K562 (cell line): ENCODE measurements at regions not wholly inside any gene's neighbourhood (a gene's known extent, or its start where the extent isn't known, plus 50 kb on each side); places are given as distances from the start of the nearest gene placed in this dataset.
"Not testable (repeated sequence)": the region's sequence is repeated elsewhere in the genome, so short reads cannot be mapped to it uniquely, and the experiment has no call there.

Source experiments
- ATAC-seq: fragments of 200-7000 bp; cut with Tn5 transposase; 3 replicates; pipeline ENCODE4 v1.9.1; 2020; ENCODE audit warnings: moderate library complexity
- BruUV-seq: library from RNA; stranded (reverse); fragments of 400-500 nt; replicated peaks from 2 replicates; lab custom pipeline; 2021; lab: Mats Ljungman, UMichigan
- CTCF ChIA-PET: fragments of 300-600 bp; formaldehyde crosslinking; extraction: SDS; loops from one replicate; lab custom pipeline; 2021; ENCODE audit warnings: low intra/inter-chr PET ratio; lab: Yijun Ruan, JAX
- POLR2A ChIA-PET: fragments of 300-600, 350-650 bp; sonication (Branson Sonifier 250); formaldehyde crosslinking; extraction: SDS; loops from one replicate; lab custom pipeline; 2021; ENCODE audit warnings: antibody characterized with exemption, inconsistent platforms; lab: Yijun Ruan, JAX
- DNase-seq, 4 experiments: peaks; one replicate each; pipeline versions ENCODE4 v3.0.0 to v3.0.0-alpha.2; 2011 to 2018; ENCODE audit warnings: low spot score in 3 of 4, mixed read lengths in 3 of 4; ENCODE audit errors: extremely low read depth in 1 of 4
- FAIRE-seq: peaks from 2 replicates; lab custom pipeline; 2011; peaks lifted over from hg19 to GRCh38; lab: Jason Lieb, UNC
- H2AFZ ChIP-seq: 2 replicates; pipeline ENCODE4 v1.6.0; 2011; ENCODE audit warnings: low read depth, low read length, control low read depth, inconsistent platforms
- H3K27ac ChIP-seq: fragments of 200-600 bp; 3 replicates; pipeline ENCODE4 v1.8.0; 2011; ENCODE audit warnings: low read depth, mild to moderate bottlenecking, control low read depth, inconsistent platforms, low read length, moderate library complexity, mixed read lengths; ENCODE audit errors: extremely low read depth
- H3K27me3 ChIP-seq, 2 experiments: fragments of 300-600 bp in 1 of 2; 2 replicates in 1 of 2; 3 replicates in 1 of 2; pipeline versions ENCODE4 v1.6.0 to v1.8.0; 2011; ENCODE audit warnings: inconsistent platforms in 2 of 2, low read length in 2 of 2, mild to moderate bottlenecking in 1 of 2, mixed read lengths in 1 of 2, moderate library complexity in 1 of 2; ENCODE audit not compliant: control insufficient read depth in 2 of 2, insufficient read depth in 2 of 2
- H3K36me3 ChIP-seq: fragments of 300-600 bp; 3 replicates; pipeline ENCODE4 v1.8.0; 2011; ENCODE audit warnings: mild to moderate bottlenecking, low read length, inconsistent platforms; ENCODE audit not compliant: control insufficient read depth, insufficient read depth
- H3K4me1 ChIP-seq, 2 experiments: fragments of 200-600 bp in 1 of 2; replicated peaks in 1 of 2; 2 replicates in 1 of 2; 3 replicates in 1 of 2; pipeline versions ENCODE4 v1.5.1 to v1.8.0; 2011; ENCODE audit warnings: inconsistent platforms in 2 of 2, low read length in 2 of 2, mild to moderate bottlenecking in 1 of 2, mixed read lengths in 1 of 2, moderate library complexity in 1 of 2; ENCODE audit not compliant: control insufficient read depth in 2 of 2, insufficient read depth in 2 of 2
- H3K4me2 ChIP-seq: 2 replicates; pipeline ENCODE4 v1.6.1; 2011; ENCODE audit warnings: low read length, control low read depth, inconsistent platforms, mixed read lengths; ENCODE audit not compliant: insufficient read depth
- H3K4me3 ChIP-seq: fragments of 200-600 bp; sonication (generic), shearing (Covaris generic); 2 replicates; pipeline ENCODE4 v1.5.1; 2016; ENCODE audit warnings: control low read depth, inconsistent platforms
- H3K79me2 ChIP-seq: fragments of 200-600 bp; 3 replicates; pipeline ENCODE4 v1.8.0; 2011; ENCODE audit warnings: low read length, inconsistent platforms; ENCODE audit not compliant: control insufficient read depth, insufficient read depth
- H3K9ac ChIP-seq, 2 experiments: 2 replicates each; pipeline versions ENCODE4 v1.6.0 to v1.6.1; 2011; ENCODE audit warnings: low read depth in 2 of 2, low read length in 2 of 2, control low read depth in 1 of 2, inconsistent platforms in 1 of 2, mild to moderate bottlenecking in 1 of 2, mixed read lengths in 1 of 2; ENCODE audit not compliant: insufficient read depth in 1 of 2
- H3K9me1 ChIP-seq: one replicate; pipeline ENCODE4 v1.6.0; 2011; ENCODE audit warnings: inconsistent platforms, mild to moderate bottlenecking, low read length, moderate library complexity; ENCODE audit not compliant: control insufficient read depth, insufficient read depth
- H3K9me3 ChIP-seq: replicated peaks from 2 replicates; pipeline ENCODE4 v1.5.1; 2011; ENCODE audit warnings: low read depth, low read length, inconsistent platforms; ENCODE audit not compliant: control insufficient read depth, insufficient read depth
- H4K20me1 ChIP-seq: replicated peaks from 2 replicates; pipeline ENCODE4 v1.6.1; 2011; ENCODE audit warnings: low read length, inconsistent platforms, mixed read lengths; ENCODE audit not compliant: control insufficient read depth, insufficient read depth
- FOXM1 ChIP-seq, 2 experiments: fragments of 450-650 bp in 1 of 2; sonication (generic) in 1 of 2; formaldehyde crosslinking in 1 of 2; IDR thresholded peaks; 2 replicates each; pipeline versions ENCODE4 v1.6.1 to v1.9.0; 2017 to 2022; ENCODE audit warnings: low read depth in 2 of 2, mild to moderate bottlenecking in 2 of 2, missing genetic modification reagents in 1 of 2, moderate library complexity in 1 of 2
- GABPB2 ChIP-seq: fragments of 250-450 bp; sonication (Bioruptor Pico); conservative IDR thresholded peaks from 2 replicates; pipeline ENCODE4 v1.5.1; 2021; ENCODE audit warnings: mild to moderate bottlenecking
- GATA2 ChIP-seq: sonication (generic); formaldehyde crosslinking; IDR thresholded peaks from 2 replicates; pipeline ENCODE4 v1.4.0; 2020; ENCODE audit warnings: mild to moderate bottlenecking, missing genetic modification reagents
- MAFF ChIP-seq: IDR thresholded peaks from 2 replicates; pipeline ENCODE4 v1.6.1; 2012; ENCODE audit warnings: low read length, improper control_type of control experiment
- NFYB ChIP-seq: IDR thresholded peaks from 2 replicates; pipeline ENCODE4 v1.6.1; 2011; ENCODE audit warnings: mild to moderate bottlenecking, moderate library complexity; ENCODE audit not compliant: insufficient read length; ENCODE audit errors: extremely low read depth
- NR2C2 ChIP-seq, 2 experiments: fragments of 200-800 bp in 1 of 2; sonication (Bioruptor generic) in 1 of 2; sonication (generic) in 1 of 2; formaldehyde crosslinking in 1 of 2; IDR thresholded peaks; 2 replicates each; pipeline versions ENCODE4 v1.6.1 to v1.8.0; 2016 to 2022; ENCODE audit warnings: mild to moderate bottlenecking in 1 of 2, missing compliant biosample characterization in 1 of 2, missing genetic modification characterization in 1 of 2, missing genetic modification reagents in 1 of 2
- PML ChIP-seq: IDR thresholded peaks from 2 replicates; pipeline ENCODE4 v1.6.1; 2012; ENCODE audit warnings: low read length, inconsistent platforms
- RAD21 ChIP-seq, 2 experiments: fragments of 250-450 bp in 1 of 2; fragments of 450-650 bp in 1 of 2; sonication (Bioruptor Pico) in 1 of 2; formaldehyde crosslinking in 1 of 2; IDR thresholded peaks in 1 of 2; conservative IDR thresholded peaks in 1 of 2; 2 replicates each; pipeline versions ENCODE4 v1.4.0 to v1.8.0; 2020 to 2022; ENCODE audit warnings: mild to moderate bottlenecking in 2 of 2, moderate library complexity in 1 of 2
- REST ChIP-seq, 2 experiments: fragments of 450-650 bp; formaldehyde crosslinking in 1 of 2; IDR thresholded peaks; 2 replicates each; pipeline versions ENCODE4 v1.4.0 to v1.6.1; 2014 to 2020; ENCODE audit warnings: mild to moderate bottlenecking in 2 of 2, borderline replicate concordance in 1 of 2, low read depth in 1 of 2
- SAFB2 ChIP-seq: fragments of 200-400 bp; formaldehyde crosslinking; IDR thresholded peaks from 2 replicates; pipeline ENCODE4 v1.6.1; 2018; ENCODE audit warnings: borderline replicate concordance, low read length, low read depth, moderate library complexity; ENCODE audit not compliant: severe bottlenecking
- ZNF347 ChIP-seq: fragments of 450-650 bp; formaldehyde crosslinking; IDR thresholded peaks from 2 replicates; pipeline ENCODE4 v1.4.0; 2020; ENCODE audit warnings: low read depth, mild to moderate bottlenecking, moderate library complexity
- whole genome bisulfite sequencing: fragments of 100-300 bp; shearing (Covaris generic); methylation state at CpG from one replicate; pipeline ENCODE4 v1.1.6; 2016; ENCODE audit warnings: low coverage, mixed read lengths; ENCODE audit not compliant: insufficient coverage; ENCODE audit errors: missing lambda C conversion rate; 5-methylcytosine and 5-hydroxymethylcytosine counted together
- in situ Hi-C: fragments of 300-500 bp; cut with MboI; formaldehyde crosslinking; loops from 4 replicates; pipeline ENCODE4 v1.15.0; 2018; ENCODE audit warnings: inconsistent platforms, mixed read lengths
- intact Hi-C: fragments of 100-400 bp; cut with micrococcal nuclease; formaldehyde crosslinking; loops from 2 replicates; pipeline ENCODE4 v1.14.2; 2022

GRCh38 chr11:128036006-128036405, 551.4 kb downstream of the ETS1 start (continued):
- no peak for TF ChIP-seq PML
- no peak for TF ChIP-seq GABPB2 (CRISPR knock-in tag)
- no peak for TF ChIP-seq NR2C2 (CRISPR knock-in tag; IDR thresholded peaks at IDR 0.05)
- TF ChIP-seq NR2C2 (tag; IDR thresholded peaks at IDR 0.05): no peak
- no peak for TF ChIP-seq ZNF347 (CRISPR knock-in tag)
- no peak for TF ChIP-seq NFYB
- TF ChIP-seq MAFF: no peak
- no peak for TF ChIP-seq SAFB2
- TF ChIP-seq FOXM1 (IDR thresholded peaks at IDR 0.05; ENCODE audit: low read depth): no peak
- TF ChIP-seq FOXM1 (CRISPR knock-in tag; IDR thresholded peaks at IDR 0.05; ENCODE audit: low read depth): no peak
- no peak for TF ChIP-seq GATA2 (CRISPR knock-in tag)

- ATAC-seq (peak; percentile 69; the same call in 2 of the 3 replicates), FAIRE-seq (peak; percentile 15), DNase-seq (peak; percentile 21 to 39 (median 25))
- H3K27ac ChIP-seq; BruUV-seq; H3K9me3 ChIP-seq; H3K4me1 ChIP-seq; H4K20me1 ChIP-seq; H3K79me2 ChIP-seq; H3K27me3 ChIP-seq; POLR2A ChIA-PET; H3K9ac ChIP-seq; H3K4me2 ChIP-seq; H3K4me3 ChIP-seq; H3K9me1 ChIP-seq; H3K36me3 ChIP-seq; H2AFZ ChIP-seq; TF ChIP-seq REST (CRISPR knock-in tag; IDR thresholded peaks at IDR 0.05; ENCODE audit: low read depth): not testable (repeated sequence)
- 7% methylated on average over 12 of the region's 14 CpGs for WGBS
- in situ Hi-C loops (loop anchor here (25.0 kb wide), 2 partner anchors 606 to 806 kb away; no protein-coding TSS in a partner anchor), intact Hi-C loops (loop anchor here (1.0 to 10.0 kb wide), 4 partner anchors 127 to 923 kb away; no protein-coding TSS in a partner anchor)
- CTCF ChIA-PET: interaction anchor here (1.2 kb wide), 1 partner anchor 925 kb away, joined by 3 read pairs; no protein-coding TSS in a partner anchor
- peak; percentile 57 to 74 for TF ChIP-seq RAD21 (CRISPR knock-in tag; conservative IDR thresholded peaks at IDR 0.05 in 1 of 2, IDR thresholded peaks at IDR 0.05 in 1 of 2)
- TF ChIP-seq REST (IDR thresholded peaks at IDR 0.05; ENCODE audit: borderline replicate concordance): peak; percentile 36; the same call in 1 of the 2 replicates
Observed at GRCh38 chr11:128031538-128032134, 555.7 kb downstream of the ETS1 start.
